ENCODE measurements at regions not wholly inside any gene's neighbourhood (a gene's known extent, or its start where the extent isn't known, plus 50 kb on each side); places are given as distances from the start of the nearest gene placed in this dataset.
A peak's percentile ranks its signal among the peaks of the same experiment; 100 is the strongest.

GRCh38 chr10:105982735-105983134, 1181.8 kb downstream of the SORCS1 start:
- no peak overlapping the region for H2AFZ ChIP-seq (ENCODE audit: low read length)
- CTCF ChIA-PET (ENCODE audit: unreplicated experiment) = no interaction called here
- no peaks in the 10 kb centered on the region for H3K9me3 ChIP-seq (ENCODE audit: low read length)
- DNase-seq (ENCODE audit: low spot score) = no peak
- no peaks in the 10 kb centered on the region for H3K9me2 ChIP-seq (ENCODE audit: insufficient read depth, low read length)
- intact Hi-C loops (cut with micrococcal nuclease; ENCODE audit: unreplicated experiment) = no loop called here
- H3K4me2 ChIP-seq (ENCODE audit: low read length) = no peak overlapping the region
- no peaks in the 10 kb centered on the region for H3K36me3 ChIP-seq (ENCODE audit: insufficient read depth, low read length)
- no peaks in the 10 kb centered on the region for H3K79me2 ChIP-seq (ENCODE audit: insufficient read depth, low read depth, low read length)
- no peak overlapping the region for H3K27ac ChIP-seq (ENCODE audit: low read depth, low read length, poor library complexity, severe bottlenecking)
- POLR2A ChIA-PET = interaction anchor here (1.1 kb wide), 1 partner anchor 8 kb away, joined by 3 read pairs; no protein-coding TSS in a partner anchor
- H3K4me3 ChIP-seq (ENCODE audit: low read depth, low read length, poor library complexity, severe bottlenecking) = no peak overlapping the region
- BruUV-seq (replicated peaks) = no TSS peak
- no peak for TF ChIP-seq EZH2phosphoT487 (IDR thresholded peaks at IDR 0.05; ENCODE audit: borderline replicate concordance, low read depth, low read length)
- TF ChIP-seq CTCF (conservative IDR thresholded peaks at IDR 0.05; ENCODE audit: low read length) = no peak
- H3K4me1 ChIP-seq (ENCODE audit: insufficient read depth, low read length, poor library complexity, severe bottlenecking) = no peaks in the 10 kb centered on the region
- H4K20me1 ChIP-seq (ENCODE audit: insufficient read depth, low read length) = no peaks in the 10 kb centered on the region

- no peaks in the 10 kb centered on the region for H3K4me1 ChIP-seq (ENCODE audit: insufficient read depth, low read length, poor library complexity, severe bottlenecking)
- no peak overlapping the region for H3K4me3 ChIP-seq (ENCODE audit: low read depth, low read length, poor library complexity, severe bottlenecking)
- TF ChIP-seq EZH2phosphoT487 (IDR thresholded peaks at IDR 0.05; ENCODE audit: borderline replicate concordance, low read depth, low read length) (no peak), CTCF (conservative IDR thresholded peaks at IDR 0.05; ENCODE audit: low read length) (no peak)
- H2AFZ ChIP-seq (ENCODE audit: low read length) = no peak overlapping the region
- CTCF ChIA-PET (ENCODE audit: unreplicated experiment) = no interaction called here
- H3K9me3 ChIP-seq (ENCODE audit: low read length) = no peaks in the 10 kb centered on the region
- no peaks in the 10 kb centered on the region for H4K20me1 ChIP-seq (ENCODE audit: insufficient read depth, low read length)
- no peak for DNase-seq (ENCODE audit: low spot score)
- no peaks in the 10 kb centered on the region for H3K9me2 ChIP-seq (ENCODE audit: insufficient read depth, low read length)
- BruUV-seq (replicated peaks) = no TSS peak
- POLR2A ChIA-PET = no interaction called here
- H3K27ac ChIP-seq (ENCODE audit: low read depth, low read length, poor library complexity, severe bottlenecking) = no peak overlapping the region
- intact Hi-C loops (cut with micrococcal nuclease; ENCODE audit: unreplicated experiment) = no loop called here
- no peaks in the 10 kb centered on the region for H3K36me3 ChIP-seq (ENCODE audit: insufficient read depth, low read length)
- H3K79me2 ChIP-seq (ENCODE audit: insufficient read depth, low read depth, low read length) = no peaks in the 10 kb centered on the region
- no peak overlapping the region for H3K4me2 ChIP-seq (ENCODE audit: low read length)
Observed at GRCh38 chr10:105981679-105982078, 1182.8 kb downstream of the SORCS1 start.

GRCh38 chr10:105974803-105975456, 1189.6 kb downstream of the SORCS1 start:
- no peaks in the 10 kb centered on the region for H3K9me3 ChIP-seq (ENCODE audit: low read length)
- no peak overlapping the region for H3K4me2 ChIP-seq (ENCODE audit: low read length)
- H3K4me1 ChIP-seq (ENCODE audit: insufficient read depth, low read length, poor library complexity, severe bottlenecking) = no peaks in the 10 kb centered on the region
- H4K20me1 ChIP-seq (ENCODE audit: insufficient read depth, low read length) = no peaks in the 10 kb centered on the region
- intact Hi-C loops (cut with micrococcal nuclease; ENCODE audit: unreplicated experiment) = no loop called here
- H3K4me3 ChIP-seq (ENCODE audit: low read depth, low read length, poor library complexity, severe bottlenecking) = no peak overlapping the region
- H3K9me2 ChIP-seq (ENCODE audit: insufficient read depth, low read length) = no peaks in the 10 kb centered on the region
- POLR2A ChIA-PET = interaction anchor here (1.1 kb wide), 1 partner anchor 8 kb away, joined by 3 read pairs; no protein-coding TSS in a partner anchor
- H2AFZ ChIP-seq (ENCODE audit: low read length) = no peak overlapping the region
- DNase-seq (ENCODE audit: low spot score) = no peak
- H3K36me3 ChIP-seq (ENCODE audit: insufficient read depth, low read length) = no peaks in the 10 kb centered on the region
- TF ChIP-seq EZH2phosphoT487 (IDR thresholded peaks at IDR 0.05; ENCODE audit: borderline replicate concordance, low read depth, low read length) = no peak
- peak; percentile 40; the same call in 1 of the 2 replicates for TF ChIP-seq CTCF (conservative IDR thresholded peaks at IDR 0.05; ENCODE audit: low read length)
- BruUV-seq (replicated peaks) = no TSS peak
- no peaks in the 10 kb centered on the region for H3K79me2 ChIP-seq (ENCODE audit: insufficient read depth, low read depth, low read length)
- H3K27ac ChIP-seq (ENCODE audit: low read depth, low read length, poor library complexity, severe bottlenecking) = no peak overlapping the region
- CTCF ChIA-PET (ENCODE audit: unreplicated experiment) = no interaction called here
